A204.1 (cell line): ENCODE measurements at regions not wholly inside any gene's neighbourhood (a gene's known extent, or its start where the extent isn't known, plus 50 kb on each side); places are given as distances from the start of the nearest gene placed in this dataset.

ENCODE experiments used
- FAIRE-seq: peaks from 2 replicates; lab custom pipeline; 2012; peaks lifted over from hg19 to GRCh38; lab: Jason Lieb, UNC

DNA sequence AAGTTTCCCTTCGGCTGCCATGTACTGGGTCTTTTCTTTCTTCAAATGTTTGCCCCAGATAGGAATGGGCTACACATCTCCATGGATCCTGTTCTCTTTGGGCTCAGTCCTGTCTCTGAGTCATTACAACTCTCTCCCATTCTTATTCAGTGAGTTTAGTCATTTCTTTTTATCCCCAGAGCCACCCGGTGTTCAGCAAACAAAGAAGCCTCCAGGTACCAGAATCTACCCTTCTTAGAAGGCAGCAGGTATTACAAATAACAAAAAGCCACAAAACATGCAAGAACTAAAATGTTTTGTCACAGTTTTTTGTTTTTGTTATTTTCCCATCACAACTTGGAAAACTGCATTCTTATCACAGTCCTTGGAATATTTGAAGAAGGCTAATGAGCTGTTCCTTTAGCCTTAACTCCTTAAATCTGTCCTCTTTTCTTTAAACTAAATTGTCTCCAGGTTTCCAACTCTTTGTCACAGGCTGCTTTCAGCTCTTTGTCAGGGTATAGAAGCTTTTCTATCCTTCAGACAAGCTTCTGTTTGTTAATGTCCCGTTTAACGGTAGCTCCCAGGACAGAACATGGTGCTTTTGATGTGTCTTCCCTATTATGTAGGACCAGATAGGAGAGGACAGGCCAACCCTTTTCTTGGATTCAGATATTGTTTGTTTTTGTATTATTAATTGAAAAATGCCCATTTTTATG, 215.5 kb upstream of the HTR2A start:
- no peak for FAIRE-seq

DNA sequence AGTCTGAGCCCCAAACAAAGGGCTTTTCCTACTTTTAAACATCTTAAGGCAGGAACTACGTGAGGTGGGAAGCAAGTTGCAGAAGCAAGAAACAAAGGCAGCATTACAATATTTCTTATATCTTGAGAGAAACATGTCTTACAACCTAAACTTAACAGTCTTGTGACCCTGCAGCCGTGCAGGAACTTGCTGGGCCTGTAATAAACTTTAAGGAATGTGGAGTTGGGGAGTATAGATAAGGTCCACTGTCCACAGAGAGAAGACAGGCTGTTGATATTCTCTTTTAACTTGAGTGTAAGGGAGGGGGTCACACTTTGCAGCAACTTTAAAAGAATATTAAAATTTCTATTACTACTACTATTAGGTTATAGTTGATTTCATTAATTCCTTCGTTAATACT, 214.6 kb upstream of the HTR2A start:
- FAIRE-seq = no peak

DNA sequence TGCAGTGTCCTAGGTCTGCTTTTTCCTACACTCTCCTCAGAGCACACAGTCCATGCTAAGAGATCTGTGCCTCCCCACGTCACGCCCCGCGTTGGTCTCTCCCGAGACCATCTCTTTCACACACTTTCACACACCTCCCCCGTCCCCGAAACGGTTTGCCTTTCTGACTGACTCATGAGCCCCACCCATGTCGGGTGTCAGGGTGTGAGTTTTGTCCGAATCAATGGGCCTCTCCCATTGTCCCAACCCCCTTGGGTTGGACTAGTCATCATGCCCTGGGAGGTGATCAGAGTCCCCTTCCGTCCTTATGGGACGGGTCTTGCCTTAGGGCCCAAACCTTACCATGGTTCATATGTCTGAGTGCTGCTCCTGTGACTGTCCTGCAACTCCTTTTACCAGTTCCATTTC, 214.0 kb upstream of the HTR2A start:
- no peak for FAIRE-seq

DNA sequence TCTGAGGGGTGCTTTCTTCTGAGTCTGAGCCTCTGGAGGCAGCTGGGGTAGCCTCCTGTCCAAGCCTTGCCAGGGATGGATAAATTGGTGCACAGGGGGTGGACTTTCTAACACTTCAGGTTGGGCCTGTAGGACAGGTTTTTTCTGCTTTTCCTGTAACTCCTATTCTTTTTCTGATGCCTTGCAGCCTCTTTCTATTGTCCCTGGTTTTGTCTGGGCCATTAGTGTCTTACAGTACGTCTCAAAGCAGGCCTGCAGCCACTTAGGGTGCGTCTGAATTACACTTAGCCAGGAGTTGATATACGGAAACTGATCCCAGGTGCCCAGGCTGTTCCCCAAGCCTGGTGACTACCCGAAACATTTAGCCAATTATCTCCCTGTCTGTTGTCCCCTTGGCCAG, 213.3 kb upstream of the HTR2A start:
- no peak for FAIRE-seq

DNA sequence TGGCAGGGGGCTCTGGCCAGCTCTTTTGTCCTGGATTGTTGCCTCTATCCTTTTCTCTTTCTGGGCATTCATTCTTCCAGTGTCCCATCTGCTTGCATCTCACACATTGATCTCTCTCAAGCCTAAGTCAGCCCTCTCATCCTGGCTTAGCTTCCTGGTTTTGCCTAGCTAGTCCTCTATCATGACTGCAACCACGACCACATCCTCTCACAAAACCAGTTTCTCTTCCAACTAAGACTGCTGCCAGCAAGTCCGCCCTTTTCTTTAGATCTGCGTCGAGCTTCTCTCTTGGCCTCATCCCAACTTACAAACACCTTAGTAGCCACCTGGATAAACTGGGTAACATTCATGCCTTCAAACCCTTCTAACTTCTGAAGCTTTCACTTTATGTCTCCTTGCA, 212.2 kb upstream of the HTR2A start:
- FAIRE-seq = no peak

DNA sequence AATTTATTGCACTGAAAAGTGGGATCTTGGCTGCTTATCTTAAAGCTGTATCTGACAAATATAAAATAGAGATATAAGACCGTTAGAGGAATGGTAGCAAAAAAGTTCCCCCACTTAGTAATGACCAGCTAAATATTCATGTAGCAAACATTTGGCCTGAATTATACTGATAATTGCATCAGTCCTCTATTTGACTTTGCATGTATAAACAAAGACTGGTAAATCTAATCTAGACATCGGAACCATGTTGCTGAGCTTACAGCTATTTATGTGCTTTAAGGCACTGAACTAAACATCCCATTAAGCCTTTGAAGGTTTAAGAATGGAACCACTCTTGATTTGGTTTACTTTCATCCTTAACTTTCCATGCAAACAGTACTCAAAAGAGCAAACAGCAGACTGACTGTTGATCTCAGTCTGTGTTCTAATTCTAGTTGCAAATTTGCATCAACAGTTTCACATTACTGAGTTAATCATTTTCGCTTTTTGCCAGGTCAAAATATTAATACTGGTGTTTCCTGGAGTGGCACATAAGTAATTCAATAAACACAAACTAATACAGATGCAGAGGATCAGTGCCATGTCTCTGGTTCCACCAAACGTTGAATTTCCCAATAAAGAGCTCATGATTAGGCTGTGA, 203.5 kb upstream of the HTR2A start:
- no peak for FAIRE-seq

DNA sequence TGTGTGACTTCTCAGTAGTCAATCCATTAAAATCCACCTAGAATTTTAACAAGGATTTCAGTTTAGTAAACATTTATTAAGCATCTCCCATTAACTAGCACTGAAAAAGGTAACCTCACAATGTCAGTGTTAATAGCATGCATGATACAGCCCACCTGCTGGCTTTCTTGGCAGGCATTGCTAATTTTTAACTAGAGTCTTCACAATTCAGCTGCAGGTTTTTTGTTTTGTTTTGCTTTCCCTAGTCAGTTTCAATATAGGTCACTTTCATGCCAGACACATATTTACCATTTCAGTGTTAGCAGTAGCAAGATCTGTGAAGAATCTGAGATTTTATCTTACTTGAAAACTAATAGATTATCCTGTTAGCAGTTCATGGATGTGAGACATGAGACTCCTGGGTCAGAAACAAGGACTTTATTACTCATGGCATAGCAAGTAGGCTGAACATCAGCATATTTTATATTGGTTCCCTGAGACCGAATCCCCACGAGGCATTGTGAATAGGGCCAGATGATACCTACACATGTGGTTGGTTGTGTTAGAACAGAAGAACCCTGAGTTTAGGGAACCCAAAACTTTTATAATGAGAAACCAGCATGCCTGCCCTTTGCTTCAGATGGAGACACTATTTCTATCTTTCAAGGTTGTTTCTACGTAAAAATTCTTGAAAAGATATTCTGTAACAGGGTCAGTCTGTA, 198.0 kb upstream of the HTR2A start:
- no peak for FAIRE-seq

DNA sequence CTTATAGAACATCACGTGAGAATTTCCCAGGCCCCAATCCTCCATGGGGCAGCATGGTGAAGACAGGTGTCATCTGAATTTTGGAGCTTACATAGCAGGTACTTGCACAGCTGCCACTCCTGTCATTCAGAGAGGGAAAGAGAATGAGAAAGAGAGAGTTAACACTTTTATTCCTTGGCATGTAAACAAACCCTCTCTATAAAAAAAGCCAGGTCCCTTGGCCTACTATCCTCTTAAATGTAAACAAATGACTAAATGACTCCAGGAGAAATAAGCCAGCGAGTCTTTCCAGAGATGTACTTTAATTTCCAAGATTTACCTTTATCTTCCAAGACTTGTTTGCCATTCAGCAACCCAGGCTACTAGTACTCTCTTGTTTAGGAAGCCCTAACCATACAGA, 195.3 kb upstream of the HTR2A start:
- FAIRE-seq = no peak

DNA sequence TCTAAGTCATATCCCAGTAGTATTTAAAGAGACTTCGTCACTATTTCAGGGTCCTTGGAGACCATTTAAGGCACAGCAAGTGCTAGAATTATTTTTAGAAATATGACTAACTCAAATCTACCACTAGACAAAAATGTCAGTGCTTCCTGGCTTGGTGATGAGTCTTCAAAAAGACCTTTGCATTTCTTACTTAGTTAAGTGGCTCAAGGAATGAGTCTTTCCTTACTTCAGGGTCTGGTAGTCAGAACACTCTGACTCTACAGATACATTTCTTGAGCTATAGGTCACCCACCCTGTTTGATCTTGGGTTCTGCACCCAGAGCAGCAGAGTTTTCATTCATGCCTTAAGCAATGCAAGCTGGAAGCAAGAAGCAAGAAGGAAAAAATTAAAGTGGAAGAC, 191.0 kb upstream of the HTR2A start:
- FAIRE-seq = no peak

DNA sequence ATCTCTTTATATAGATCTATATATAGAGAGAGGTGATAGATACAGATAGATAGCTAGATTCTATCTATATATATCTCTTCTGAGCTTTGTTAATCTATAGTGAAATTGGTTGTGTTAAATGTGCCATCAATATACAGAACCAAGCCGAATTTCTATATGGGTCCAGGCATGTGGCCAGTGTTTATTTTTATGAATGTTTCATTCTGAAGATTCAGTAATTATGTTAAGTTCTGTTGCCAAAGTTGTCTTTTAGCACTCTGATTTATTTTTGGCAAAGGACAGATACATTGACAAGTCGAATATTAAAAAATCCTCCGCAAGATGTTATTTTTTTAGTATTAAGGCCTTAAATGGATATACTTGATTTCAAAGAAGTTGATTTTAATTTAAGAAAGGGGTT, 190.4 kb upstream of the HTR2A start:
- no peak for FAIRE-seq

DNA sequence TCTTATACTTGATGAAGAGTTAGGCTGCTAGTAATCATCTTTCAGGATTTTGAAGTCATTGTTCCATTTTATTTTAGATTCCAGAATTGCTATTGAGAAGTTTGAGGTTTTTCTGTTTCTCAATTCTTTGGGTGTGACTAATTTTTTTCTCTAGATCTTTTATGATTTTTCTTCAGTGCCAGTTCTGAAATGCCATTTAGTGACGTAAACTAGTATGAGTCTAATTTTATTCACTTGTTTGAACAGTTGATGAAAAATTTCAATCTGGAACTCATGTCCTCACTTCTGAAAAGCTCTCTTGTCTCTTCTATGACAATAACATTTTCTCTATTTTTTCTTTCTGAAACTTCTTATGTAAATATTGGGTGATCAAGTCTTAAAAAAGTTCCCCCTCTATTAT, 188.5 kb upstream of the HTR2A start:
- FAIRE-seq = no peak

DNA sequence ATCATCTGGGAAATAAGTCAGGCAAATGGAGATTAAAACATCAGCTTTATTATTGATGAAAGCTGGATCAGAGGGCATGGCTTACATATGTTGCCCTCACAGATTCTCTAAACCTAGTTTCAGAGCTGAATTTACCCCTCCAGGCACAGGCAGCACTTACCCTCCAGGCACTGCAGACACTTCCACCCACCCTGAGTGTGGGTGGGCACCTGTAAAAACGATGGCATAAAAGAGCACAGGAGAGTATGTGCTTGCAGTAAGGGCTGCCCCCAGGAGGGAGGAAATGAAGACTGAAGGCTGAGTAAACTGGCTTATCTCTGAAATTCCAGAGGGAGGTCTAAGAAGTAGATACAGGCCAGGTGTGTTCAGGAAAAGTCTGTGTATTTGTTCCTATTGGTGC, 185.0 kb upstream of the HTR2A start:
- no peak for FAIRE-seq

DNA sequence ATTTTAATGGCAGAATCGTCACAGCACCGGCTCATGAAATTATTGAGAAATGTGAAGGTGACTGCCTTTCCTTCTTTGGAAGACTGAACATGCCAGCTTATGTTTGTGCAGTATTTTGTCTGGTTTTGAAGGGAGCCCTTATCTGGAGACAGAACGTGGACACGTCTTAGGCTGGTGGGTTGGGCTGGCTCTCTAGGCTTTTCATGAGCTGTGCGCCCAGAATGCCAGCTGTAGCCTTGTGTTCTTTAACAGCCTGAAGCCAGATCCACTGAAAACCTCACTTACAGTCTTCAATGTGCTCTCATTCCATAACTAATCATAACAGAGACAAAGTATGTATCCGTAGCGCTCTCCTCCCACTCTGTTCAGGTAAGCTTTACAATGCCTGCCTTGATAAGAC, 184.4 kb upstream of the HTR2A start:
- no peak for FAIRE-seq

DNA sequence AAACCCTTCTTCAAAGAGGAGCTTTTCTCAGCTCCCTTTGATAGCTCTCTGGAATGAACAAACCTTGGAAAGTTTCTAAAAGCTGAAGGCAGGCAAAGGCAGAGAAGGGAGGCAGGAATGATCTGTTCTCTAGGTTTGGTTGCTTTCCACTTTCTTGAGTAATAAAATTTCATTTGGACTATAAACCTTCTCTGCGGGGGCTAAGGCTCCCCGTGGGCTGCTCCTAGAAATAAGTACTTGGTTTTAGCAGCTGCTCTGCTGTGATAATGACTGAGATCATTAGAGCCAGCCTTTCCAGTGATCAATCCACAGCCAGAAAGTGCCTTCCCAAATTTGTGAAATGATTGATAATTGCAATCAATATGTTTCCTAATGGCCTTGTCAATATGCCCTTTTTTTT, 183.8 kb upstream of the HTR2A start:
- no peak for FAIRE-seq

DNA sequence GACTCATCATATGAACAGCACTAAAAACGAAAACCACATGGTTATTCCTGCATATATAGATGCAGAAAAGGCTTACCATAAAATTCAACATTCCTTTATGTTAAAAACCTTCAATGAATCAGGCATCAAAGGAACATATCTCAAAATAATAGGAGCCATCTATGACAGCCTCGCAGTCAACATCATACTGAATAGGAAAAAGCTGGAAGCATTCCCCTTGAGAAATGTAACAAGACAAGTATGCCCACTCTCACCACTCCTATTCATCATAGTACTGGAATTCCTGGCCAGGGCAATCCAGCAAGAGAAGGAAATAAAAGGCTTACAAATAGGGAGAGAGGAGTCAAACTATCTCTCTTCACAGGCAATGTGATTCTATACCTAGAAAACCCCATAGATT, 179.6 kb upstream of the HTR2A start:
- no peak for FAIRE-seq

DNA sequence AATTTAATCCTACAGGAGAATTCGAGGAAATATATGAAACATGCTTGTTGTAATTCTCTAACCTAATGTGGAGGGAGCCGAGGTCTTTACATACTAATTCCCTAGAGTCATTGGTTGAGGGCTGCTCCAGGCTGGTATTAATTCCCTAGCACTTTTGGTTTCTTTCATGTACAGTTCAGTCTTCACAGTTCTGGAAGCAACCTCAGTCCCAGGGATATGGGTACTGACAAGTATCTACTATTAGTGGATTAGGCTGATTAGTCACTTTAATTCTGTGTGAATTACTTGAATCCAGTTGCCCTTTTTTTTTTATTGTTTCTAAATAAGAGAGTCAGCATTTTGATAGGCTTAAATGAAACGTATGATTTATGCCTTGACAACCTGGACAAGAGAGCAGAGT, 172.3 kb upstream of the HTR2A start:
- FAIRE-seq = no peak

DNA sequence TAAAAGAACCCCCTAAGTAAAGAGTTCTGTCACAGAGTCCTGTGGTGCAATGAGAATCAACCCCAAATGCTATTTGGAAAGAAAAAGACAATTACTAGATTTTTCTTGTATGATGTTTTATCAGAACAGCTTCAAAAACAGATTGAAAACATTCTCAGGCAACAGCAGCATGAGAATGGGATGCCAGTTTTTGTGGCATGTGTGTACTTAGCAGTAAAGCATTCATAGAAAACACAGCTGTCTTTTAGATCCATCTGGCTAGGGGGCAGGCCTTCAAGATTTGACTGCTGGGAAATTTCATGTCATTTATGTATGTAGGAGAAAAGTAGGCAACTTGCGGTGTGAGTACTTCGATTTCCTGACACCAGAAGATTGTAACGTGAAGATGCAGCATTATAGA, 170.5 kb upstream of the HTR2A start:
- FAIRE-seq = no peak

DNA sequence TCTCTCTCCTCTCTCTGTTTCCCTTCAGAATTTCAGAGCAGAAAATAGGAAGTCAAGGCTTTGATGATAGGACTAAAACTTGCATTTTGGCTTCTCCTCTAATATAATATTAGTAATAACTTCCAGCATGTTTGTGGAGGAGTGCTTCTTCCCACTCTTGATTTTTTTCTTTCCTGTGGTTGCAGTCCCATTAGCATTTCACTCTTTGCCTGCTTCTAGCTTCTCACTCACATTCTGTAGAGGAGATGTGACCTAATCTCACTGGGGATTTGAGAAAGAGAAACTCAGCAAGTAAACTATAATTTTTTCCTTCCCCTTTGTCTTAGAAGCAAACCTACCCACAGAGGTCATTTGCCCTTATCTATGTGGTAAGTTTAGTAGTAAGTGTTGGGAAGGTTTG, 169.4 kb upstream of the HTR2A start:
- no peak for FAIRE-seq

DNA sequence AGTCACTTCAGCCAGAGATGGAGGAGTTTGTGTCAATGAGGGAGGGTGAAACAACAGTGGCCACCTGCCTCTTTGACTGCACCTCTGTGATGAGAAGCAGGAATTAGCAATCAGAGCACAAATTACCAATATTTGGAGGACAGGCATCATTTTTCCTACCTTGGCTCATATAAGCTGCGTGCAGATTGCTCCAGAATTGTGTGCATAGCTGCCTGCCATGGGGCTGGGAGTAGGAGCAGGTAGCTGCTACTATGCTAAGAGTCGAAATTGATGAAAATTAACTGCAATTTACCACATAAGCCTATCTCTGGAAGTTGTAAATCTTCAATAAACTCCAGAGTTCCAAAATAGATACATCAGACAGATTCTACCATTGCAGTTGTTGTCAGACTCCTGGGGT, 167.5 kb upstream of the HTR2A start:
- no peak for FAIRE-seq

DNA sequence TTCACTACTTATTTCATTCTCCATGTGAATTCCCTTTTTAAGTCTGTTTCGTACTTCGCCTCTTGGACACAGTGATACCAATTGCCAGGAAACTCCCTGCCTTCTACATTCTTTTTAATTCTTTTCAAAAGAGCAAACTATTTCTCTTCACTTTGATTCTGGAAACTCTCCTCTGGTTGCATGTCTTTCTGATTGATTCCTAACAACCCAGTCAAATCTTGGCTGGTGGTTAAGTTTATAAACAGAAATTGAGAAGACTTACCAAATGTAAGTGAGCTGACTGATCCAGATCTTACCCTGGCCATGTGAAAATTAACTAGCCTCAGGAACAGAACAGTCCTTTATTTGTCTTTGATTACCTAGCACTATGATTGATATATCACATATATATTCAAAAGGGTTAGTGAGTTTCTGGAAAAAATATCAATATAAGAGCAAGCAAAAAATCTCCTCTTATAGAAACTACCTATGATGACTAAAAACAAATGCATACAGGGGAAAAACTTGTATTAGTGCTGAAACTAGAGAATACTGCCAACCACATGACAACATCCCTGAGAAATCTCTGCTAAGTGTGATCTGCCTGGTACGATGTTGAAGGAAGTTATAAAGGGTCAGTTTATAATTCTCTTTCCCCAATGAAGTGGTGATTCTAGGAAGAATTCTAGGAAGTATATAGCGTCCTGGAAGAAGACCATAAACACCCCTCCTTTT, 152.6 kb upstream of the HTR2A start:
- no peak for FAIRE-seq

DNA sequence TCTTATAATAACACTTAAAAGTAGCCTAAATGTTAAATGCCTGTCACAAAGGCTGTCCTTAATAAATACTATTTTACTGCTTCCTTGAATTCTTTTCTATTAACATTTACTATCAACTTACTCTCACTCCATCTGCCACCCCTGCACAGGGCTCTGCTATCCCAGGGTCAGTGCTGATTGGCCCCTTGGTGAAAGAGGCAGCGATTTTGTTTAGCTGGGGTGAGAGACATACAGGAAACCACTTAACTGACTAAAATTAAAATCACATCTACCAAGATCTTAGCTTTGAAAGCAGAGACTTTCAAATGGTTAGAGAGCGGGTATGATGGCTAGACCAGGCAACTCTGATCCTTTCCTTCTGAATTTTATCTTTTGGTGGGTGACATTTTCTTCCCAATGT, 149.9 kb upstream of the HTR2A start:
- FAIRE-seq = no peak

DNA sequence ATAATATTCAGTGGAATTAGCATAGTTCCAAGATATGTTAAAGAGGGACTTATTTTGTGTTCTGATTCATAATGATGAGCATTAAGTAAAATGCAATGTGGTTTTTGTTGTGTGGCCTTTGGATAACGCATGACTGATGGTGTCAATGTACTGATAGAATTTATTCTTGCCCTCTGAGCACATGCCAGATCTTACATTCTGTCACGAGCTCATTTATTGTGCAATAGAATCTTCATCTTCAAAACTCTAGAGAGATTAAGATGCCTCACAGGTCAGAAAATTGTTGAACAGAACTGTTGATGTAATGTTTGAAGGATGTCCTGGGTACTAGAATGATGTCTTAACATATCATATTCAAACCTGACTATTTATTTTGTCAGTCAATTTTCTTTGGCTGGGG, 148.0 kb upstream of the HTR2A start:
- no peak for FAIRE-seq

DNA sequence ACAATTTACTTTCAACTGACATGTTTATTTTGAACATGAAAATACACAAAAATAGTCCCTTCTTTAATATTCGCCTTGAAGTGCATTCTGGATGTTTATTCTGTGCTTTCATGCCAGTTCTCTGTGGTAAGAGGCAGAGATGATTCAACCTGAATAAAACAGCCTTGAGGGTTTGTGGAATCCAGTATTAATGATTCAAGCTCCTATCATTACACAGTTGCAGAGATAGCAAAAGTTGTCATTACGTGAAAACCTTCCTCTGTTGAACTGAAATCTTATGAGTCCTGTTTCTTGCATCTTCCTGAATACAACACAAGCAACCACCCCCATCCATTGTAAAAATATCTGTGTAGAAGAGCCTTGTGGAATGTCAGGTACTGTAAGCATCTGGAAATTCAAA, 142.3 kb upstream of the HTR2A start:
- FAIRE-seq = no peak
